ENCODE measurements at regions not wholly inside any gene's neighbourhood (a gene's known extent, or its start where the extent isn't known, plus 50 kb on each side); places are given as distances from the start of the nearest gene placed in this dataset.

- H3K27me3 ChIP-seq (ENCODE audit: insufficient read depth, low read length, poor library complexity, severe bottlenecking), result no peaks in the 10 kb centered on the region
- no peak for TF ChIP-seq CTCF (conservative IDR thresholded peaks at IDR 0.05; ENCODE audit: low read length)
- no peak for TF ChIP-seq EZH2phosphoT487 (IDR thresholded peaks at IDR 0.05; ENCODE audit: borderline replicate concordance)
- no peaks in the 10 kb centered on the region for H4K20me1 ChIP-seq (ENCODE audit: insufficient read depth, low read length, poor library complexity, severe bottlenecking)
- no peaks in the 10 kb centered on the region for H3K9me2 ChIP-seq (replicated peaks; ENCODE audit: low read depth, low read length)
- no peak overlapping the region for H2AFZ ChIP-seq (ENCODE audit: low read length)
- no peaks in the 10 kb centered on the region for H3K79me2 ChIP-seq (ENCODE audit: insufficient read depth, low read length)
- no peak overlapping the region for H3K4me3 ChIP-seq (ENCODE audit: low read length, poor library complexity, severe bottlenecking)
- no peak overlapping the region for H3K9ac ChIP-seq (ENCODE audit: low read depth, low read length, poor library complexity, severe bottlenecking)
- no peaks in the 10 kb centered on the region for H3F3A ChIP-seq (ENCODE audit: low read depth)
- H3K9me3 ChIP-seq (ENCODE audit: insufficient read depth, low read depth, low read length), result no peaks in the 10 kb centered on the region
- H3K4me1 ChIP-seq (ENCODE audit: insufficient read depth, low read length, poor library complexity, severe bottlenecking), result no peaks in the 10 kb centered on the region
- H3K36me3 ChIP-seq (ENCODE audit: insufficient read depth, low read length), result no peaks in the 10 kb centered on the region
- H3K4me2 ChIP-seq (ENCODE audit: low read depth, low read length, poor library complexity, severe bottlenecking), result no peak overlapping the region
Observed at GRCh38 chr12:85740186-85740585, 96.0 kb downstream of the RASSF9 start.

- Histone ChIP-seq H3K4me3 (ENCODE audit: low read length, poor library complexity, severe bottlenecking) (no peak overlapping the region), H3K9ac (ENCODE audit: low read depth, low read length, poor library complexity, severe bottlenecking) (no peak overlapping the region), H3K4me1 (ENCODE audit: insufficient read depth, low read length, poor library complexity, severe bottlenecking) (no peaks in the 10 kb centered on the region), H3K36me3 (ENCODE audit: insufficient read depth, low read length) (no peaks in the 10 kb centered on the region), H3K9me3 (ENCODE audit: insufficient read depth, low read depth, low read length) (no peaks in the 10 kb centered on the region), H4K20me1 (ENCODE audit: insufficient read depth, low read length, poor library complexity, severe bottlenecking) (no peaks in the 10 kb centered on the region), H3K79me2 (ENCODE audit: insufficient read depth, low read length) (no peaks in the 10 kb centered on the region), H3K9me2 (replicated peaks; ENCODE audit: low read depth, low read length) (no peaks in the 10 kb centered on the region), H2AFZ (ENCODE audit: low read length) (no peak overlapping the region), H3F3A (ENCODE audit: low read depth) (no peaks in the 10 kb centered on the region), H3K4me2 (ENCODE audit: low read depth, low read length, poor library complexity, severe bottlenecking) (no peak overlapping the region), H3K27me3 (ENCODE audit: insufficient read depth, low read length, poor library complexity, severe bottlenecking) (no peaks in the 10 kb centered on the region)
- no peak for TF ChIP-seq EZH2phosphoT487 (IDR thresholded peaks at IDR 0.05; ENCODE audit: borderline replicate concordance)
- TF ChIP-seq CTCF (conservative IDR thresholded peaks at IDR 0.05; ENCODE audit: low read length), result no peak
Observed at GRCh38 chr12:85741046-85741445, 95.2 kb downstream of the RASSF9 start.

GRCh38 chr12:85747941-85748495 is 88.2 kb downstream of the RASSF9 start:
- H3K4me2 ChIP-seq (ENCODE audit: low read depth, low read length, poor library complexity, severe bottlenecking), result no peak overlapping the region
- peaks cover 4% of the 10 kb centered on the region for H3K4me1 ChIP-seq (ENCODE audit: insufficient read depth, low read length, poor library complexity, severe bottlenecking)
- no peak overlapping the region for H3K4me3 ChIP-seq (ENCODE audit: low read length, poor library complexity, severe bottlenecking)
- H3K9me3 ChIP-seq (ENCODE audit: insufficient read depth, low read depth, low read length), result no peaks in the 10 kb centered on the region
- H3F3A ChIP-seq (ENCODE audit: low read depth), result no peaks in the 10 kb centered on the region
- no peaks in the 10 kb centered on the region for H3K9me2 ChIP-seq (replicated peaks; ENCODE audit: low read depth, low read length)
- H3K79me2 ChIP-seq (ENCODE audit: insufficient read depth, low read length), result no peaks in the 10 kb centered on the region
- peak overlapping the region; percentile 57 for H2AFZ ChIP-seq (ENCODE audit: low read length)
- TF ChIP-seq CTCF (conservative IDR thresholded peaks at IDR 0.05; ENCODE audit: low read length) (no peak), EZH2phosphoT487 (IDR thresholded peaks at IDR 0.05; ENCODE audit: borderline replicate concordance) (no peak)
- no peaks in the 10 kb centered on the region for H3K27me3 ChIP-seq (ENCODE audit: insufficient read depth, low read length, poor library complexity, severe bottlenecking)
- H3K9ac ChIP-seq (ENCODE audit: low read depth, low read length, poor library complexity, severe bottlenecking), result no peak overlapping the region
- no peaks in the 10 kb centered on the region for H3K36me3 ChIP-seq (ENCODE audit: insufficient read depth, low read length)
- no peaks in the 10 kb centered on the region for H4K20me1 ChIP-seq (ENCODE audit: insufficient read depth, low read length, poor library complexity, severe bottlenecking)

All from Loucy (cell line).